Effector memory CD8-positive, alpha-beta T cell (primary cell): ENCODE measurements at regions not wholly inside any gene's neighbourhood (a gene's known extent, or its start where the extent isn't known, plus 50 kb on each side); places are given as distances from the start of the nearest gene placed in this dataset.
"Not testable (repeated sequence)": the region's sequence is repeated elsewhere in the genome, so short reads cannot be mapped to it uniquely, and the experiment has no call there.

Source experiments
- ATAC-seq: fragments of 150-1000 bp; cut with Tn5 transposase; replicated peaks from 2 replicates; pipeline ENCODE4 v1.10.0; 2021; ENCODE audit warnings: mild to moderate bottlenecking, moderate library complexity
- DNase-seq, 3 experiments: peaks; one replicate each; pipeline ENCODE4 v3.0.0; 2021
- H3K27ac Mint-ChIP-seq, 2 donors: one replicate each; pipeline ENCODE4 v1.8.0; 2022; ENCODE audit warnings: mild to moderate bottlenecking in 2 of 2, mixed read lengths in 2 of 2, moderate library complexity in 2 of 2
- H3K27me3 Mint-ChIP-seq, 2 donors: one replicate each; pipeline ENCODE4 v1.8.0; 2022; ENCODE audit warnings: mixed read lengths in 2 of 2
- H3K36me3 Mint-ChIP-seq: one replicate; pipeline ENCODE4 v1.8.0; 2022; ENCODE audit warnings: mild to moderate bottlenecking, moderate library complexity, mixed read lengths; ENCODE audit not compliant: insufficient read depth
- H3K4me1 Mint-ChIP-seq, 2 donors: one replicate each; pipeline ENCODE4 v1.8.0; 2022; ENCODE audit warnings: low read depth in 2 of 2, mixed read lengths in 2 of 2
- H3K4me3 Mint-ChIP-seq, 2 donors: one replicate each; pipeline ENCODE4 v1.8.0; 2022; ENCODE audit warnings: mild to moderate bottlenecking in 2 of 2, mixed read lengths in 2 of 2, moderate library complexity in 2 of 2
- H3K9me3 Mint-ChIP-seq, 2 donors: one replicate each; pipeline ENCODE4 v1.8.0; 2022; ENCODE audit warnings: mixed read lengths in 2 of 2

- no peak overlapping the region for H3K27ac Mint-ChIP-seq
- peaks cover 6 to 10% of the 10 kb centered on the region in 2 donors for H3K4me1 Mint-ChIP-seq
- DNase-seq: no peak
- H3K27me3 Mint-ChIP-seq: peaks cover 40 to 71% of the 10 kb centered on the region in 2 donors
- H3K36me3 Mint-ChIP-seq: no peaks in the 10 kb centered on the region
- no peak overlapping the region for H3K4me3 Mint-ChIP-seq
- ATAC-seq: no peak
- no peaks in the 10 kb centered on the region for H3K9me3 Mint-ChIP-seq
These were observed 1283.2 kb downstream of the TMEM121 start for GRCh38 chr14:106809615-106810014.

- DNase-seq, H3K4me3 Mint-ChIP-seq, H3K36me3 Mint-ChIP-seq, H3K9me3 Mint-ChIP-seq, H3K27ac Mint-ChIP-seq, H3K4me1 Mint-ChIP-seq: not testable (repeated sequence)
- ATAC-seq: peak; percentile 35
- H3K27me3 Mint-ChIP-seq: peaks cover 43 to 71% of the 10 kb centered on the region in 2 donors
These were observed 1283.8 kb downstream of the TMEM121 start for GRCh38 chr14:106810168-106810567.

- Mint-ChIP-seq H3K27me3 (peaks cover 48 to 67% of the 10 kb centered on the region in 2 donors), H3K27ac (no peak overlapping the region), H3K36me3 (no peaks in the 10 kb centered on the region)
These were observed 1284.8 kb downstream of the TMEM121 start for GRCh38 chr14:106811162-106811561.

GRCh38 chr14:106812788-106813476, 1286.5 kb downstream of the TMEM121 start:
- no peak for ATAC-seq
- DNase-seq: no peak
- Mint-ChIP-seq H3K4me3 (no peak overlapping the region), H3K4me1 (peaks cover 6 to 10% of the 10 kb centered on the region in 2 donors), H3K27me3 (peaks cover 53 to 54% of the 10 kb centered on the region in 2 donors), H3K36me3 (no peaks in the 10 kb centered on the region), H3K27ac (no peak overlapping the region), H3K9me3 (no peaks in the 10 kb centered on the region)

More at GRCh38 chr14:106811162-106811561, 1284.8 kb downstream of the TMEM121 start:
- Mint-ChIP-seq H3K9me3 (no peaks in the 10 kb centered on the region), H3K4me1 (peaks cover 6 to 10% of the 10 kb centered on the region in 2 donors), H3K4me3 (no peak overlapping the region)
- ATAC-seq: no peak
- no peak for DNase-seq

- Mint-ChIP-seq H3K36me3 (no peaks in the 10 kb centered on the region), H3K4me3 (no peak overlapping the region), H3K27me3 (peaks cover 49% of the 10 kb centered on the region in 2 donors), H3K9me3 (no peaks in the 10 kb centered on the region), H3K27ac (no peak overlapping the region), H3K4me1 (peaks cover 6 to 10% of the 10 kb centered on the region in 2 donors)
- no peak for DNase-seq
- ATAC-seq: no peak
These were observed 1287.1 kb downstream of the TMEM121 start for GRCh38 chr14:106813477-106813823.

GRCh38 chr14:106820119-106820518, 1293.7 kb downstream of the TMEM121 start:
- no peak overlapping the region for H3K4me3 Mint-ChIP-seq
- no peak for DNase-seq
- H3K27me3 Mint-ChIP-seq: peaks cover 38 to 66% of the 10 kb centered on the region in 2 donors
- no peaks in the 10 kb centered on the region for H3K9me3 Mint-ChIP-seq
- no peaks in the 10 kb centered on the region for H3K36me3 Mint-ChIP-seq
- no peaks in the 10 kb centered on the region for H3K4me1 Mint-ChIP-seq
- no peak for ATAC-seq
- no peak overlapping the region for H3K27ac Mint-ChIP-seq

GRCh38 chr14:106821119-106821518, 1294.7 kb downstream of the TMEM121 start:
- H3K4me1 Mint-ChIP-seq: no peaks in the 10 kb centered on the region
- no peak overlapping the region for H3K27ac Mint-ChIP-seq
- H3K36me3 Mint-ChIP-seq: no peaks in the 10 kb centered on the region
- ATAC-seq (no peak), DNase-seq (no peak)
- no peak overlapping the region for H3K4me3 Mint-ChIP-seq
- no peaks in the 10 kb centered on the region for H3K9me3 Mint-ChIP-seq
- H3K27me3 Mint-ChIP-seq: peaks cover 42 to 64% of the 10 kb centered on the region in 2 donors

- Mint-ChIP-seq H3K4me1 (no peaks in the 10 kb centered on the region), H3K4me3 (no peak overlapping the region), H3K27me3 (peaks cover 53 to 59% of the 10 kb centered on the region in 2 donors), H3K27ac (no peak overlapping the region), H3K36me3 (no peaks in the 10 kb centered on the region), H3K9me3 (no peaks in the 10 kb centered on the region)
- DNase-seq: no peak
- no peak for ATAC-seq
These were observed 1296.5 kb downstream of the TMEM121 start for GRCh38 chr14:106822905-106823304.

GRCh38 chr14:106823552-106823951, 1297.2 kb downstream of the TMEM121 start:
- Mint-ChIP-seq H3K27me3 (peaks cover 53 to 62% of the 10 kb centered on the region in 2 donors), H3K9me3 (no peaks in the 10 kb centered on the region), H3K4me3 (no peak overlapping the region), H3K36me3 (no peaks in the 10 kb centered on the region), H3K4me1 (no peaks in the 10 kb centered on the region), H3K27ac (no peak overlapping the region)
- ATAC-seq (no peak), DNase-seq (no peak)

GRCh38 chr14:106826833-106827369, 1300.5 kb downstream of the TMEM121 start:
- DNase-seq (no peak), ATAC-seq (no peak)
- Mint-ChIP-seq H3K4me3 (no peak overlapping the region), H3K36me3 (no peaks in the 10 kb centered on the region), H3K9me3 (peaks cover 0 to 2% of the 10 kb centered on the region in 2 donors), H3K4me1 (no peaks in the 10 kb centered on the region), H3K27me3 (peaks cover 44 to 46% of the 10 kb centered on the region in 2 donors), H3K27ac (no peak overlapping the region)

GRCh38 chr14:106831322-106831720, 1304.9 kb downstream of the TMEM121 start:
- Mint-ChIP-seq H3K27ac (no peak overlapping the region), H3K4me1 (no peaks in the 10 kb centered on the region)
- peak; percentile 52 for ATAC-seq

GRCh38 chr14:106837870-106838269, 1311.5 kb downstream of the TMEM121 start:
- Mint-ChIP-seq H3K36me3 (no peaks in the 10 kb centered on the region), H3K27me3 (peaks cover 22 to 38% of the 10 kb centered on the region in 2 donors), H3K27ac (no peak overlapping the region), H3K4me1 (peaks cover 3 to 6% of the 10 kb centered on the region in 2 donors), H3K9me3 (no peaks in the 10 kb centered on the region), H3K4me3 (no peak overlapping the region)
- DNase-seq (no peak), ATAC-seq (no peak)

More at GRCh38 chr14:106831322-106831720, 1304.9 kb downstream of the TMEM121 start:
- peak; percentile 46 to 50 (median 49) for DNase-seq
- peaks cover 39 to 46% of the 10 kb centered on the region in 2 donors for H3K27me3 Mint-ChIP-seq
- H3K9me3 Mint-ChIP-seq: peaks cover 0 to 2% of the 10 kb centered on the region in 2 donors
- H3K36me3 Mint-ChIP-seq: no peaks in the 10 kb centered on the region
- H3K4me3 Mint-ChIP-seq: no peak overlapping the region

GRCh38 chr14:106838991-106839769, 1312.8 kb downstream of the TMEM121 start:
- peaks cover 17 to 25% of the 10 kb centered on the region in 2 donors for H3K27me3 Mint-ChIP-seq
- no peaks in the 10 kb centered on the region for H3K36me3 Mint-ChIP-seq
- ATAC-seq: no peak
- no peak overlapping the region for H3K27ac Mint-ChIP-seq
- peaks cover 11 to 18% of the 10 kb centered on the region in 2 donors for H3K4me1 Mint-ChIP-seq
- no peak overlapping the region for H3K4me3 Mint-ChIP-seq
- DNase-seq: no peak
- no peaks in the 10 kb centered on the region for H3K9me3 Mint-ChIP-seq
